H1 (cell line): ENCODE measurements at regions not wholly inside any gene's neighbourhood (a gene's known extent, or its start where the extent isn't known, plus 50 kb on each side); places are given as distances from the start of the nearest gene placed in this dataset.

Experiments used
- ASH2L ChIP-seq: fragments of 200-600, 300-600 bp; sonication (generic); IDR thresholded peaks from one replicate; pipeline ENCODE4 v1.7.1; 2017; ENCODE audit warnings: low read length
- CBX8 ChIP-seq: fragments of 300-800, 300-1000 bp; sonication (generic); IDR thresholded peaks from 2 replicates; pipeline ENCODE4 v1.7.1; 2016; ENCODE audit warnings: low read depth, low read length, borderline replicate concordance
- CEBPB ChIP-seq: IDR thresholded peaks from 2 replicates; pipeline ENCODE4 v1.6.1; 2012; ENCODE audit warnings: low read depth, low read length
- CREB1 ChIP-seq: IDR thresholded peaks from 2 replicates; pipeline ENCODE4 v1.6.1; 2012; ENCODE audit warnings: inconsistent platforms
- CTCF ChIP-seq, 3 experiments: IDR thresholded peaks; 1 replicate in 2 of 3; 2 replicates in 1 of 3; pipeline versions ENCODE4 v1.5.1 to v1.6.1; 2011; ENCODE audit warnings: low read length in 3 of 3, mild to moderate bottlenecking in 3 of 3, inconsistent platforms in 2 of 3, low read depth in 1 of 3, moderate library complexity in 1 of 3; ENCODE audit not compliant: insufficient read depth in 1 of 3; ENCODE audit errors: control extremely low read depth in 1 of 3
- FOSL1 ChIP-seq: IDR thresholded peaks from 2 replicates; pipeline ENCODE4 v1.6.1; 2011; ENCODE audit warnings: mild to moderate bottlenecking, low read depth, low read length, moderate library complexity; ENCODE audit not compliant: insufficient read depth
- MAFK ChIP-seq: IDR thresholded peaks from 2 replicates; pipeline ENCODE4 v1.6.1; 2012; ENCODE audit warnings: low read depth, mild to moderate bottlenecking, improper control_type of control experiment, low read length
- POLR2AphosphoS5 ChIP-seq: IDR thresholded peaks from 2 replicates; pipeline ENCODE4 v1.6.1; 2011; ENCODE audit warnings: low read depth, low read length
- RBBP5 ChIP-seq: IDR thresholded peaks from 2 replicates; pipeline ENCODE4 v1.7.1; 2012; ENCODE audit warnings: low read depth, mild to moderate bottlenecking, inconsistent platforms, low read length, moderate library complexity, borderline replicate concordance

GRCh38 chr21:28719723-28720122 lies 273.0 kb downstream of the LTN1 start:
- no peak for TF ChIP-seq CTCF (IDR thresholded peaks at IDR 0.05; ENCODE audit: control extremely low read depth in 1 of 3, insufficient read depth in 1 of 3, low read depth in 1 of 3, low read length in 3 of 3)
- TF ChIP-seq FOSL1: no peak
- no peak for TF ChIP-seq ASH2L
- TF ChIP-seq CEBPB: no peak
- TF ChIP-seq POLR2AphosphoS5: no peak
- TF ChIP-seq MAFK: no peak
- TF ChIP-seq RBBP5: no peak
- TF ChIP-seq CREB1: no peak
- no peak for TF ChIP-seq CBX8
